ENCODE measurements at regions not wholly inside any gene's neighbourhood (a gene's known extent, or its start where the extent isn't known, plus 50 kb on each side); places are given as distances from the start of the nearest gene placed in this dataset.

GRCh38 chr2:76274676-76275075, 564.0 kb upstream of the GCFC2 start:
- TF ChIP-seq ZFYVE20 (CRISPR knock-in tag; IDR thresholded peaks at IDR 0.05; ENCODE audit: borderline replicate concordance, low read depth), result no peak
- no peak for TF ChIP-seq NR2F6 (IDR thresholded peaks at IDR 0.05)
- TF ChIP-seq NR2F6 (CRISPR knock-in tag; IDR thresholded peaks at IDR 0.05), result no peak
- TF ChIP-seq NFRKB (IDR thresholded peaks at IDR 0.05), result no peak
- no peak for TF ChIP-seq FOXK1 (CRISPR knock-in tag; IDR thresholded peaks at IDR 0.05; ENCODE audit: borderline replicate concordance, low read depth)
- TF ChIP-seq PAWR (CRISPR knock-in tag; IDR thresholded peaks at IDR 0.05; ENCODE audit: borderline replicate concordance), result no peak
- TF ChIP-seq POLR2A (IDR thresholded peaks at IDR 0.05; ENCODE audit: insufficient read depth in 1 of 2, low read depth in 2 of 2, low read length in 2 of 2), result no peak
- TF ChIP-seq SP1 (IDR thresholded peaks at IDR 0.05), result no peak
- no peak for TF ChIP-seq SP1 (CRISPR knock-in tag; IDR thresholded peaks at IDR 0.05)
- no peak for TF ChIP-seq FOXO1 (CRISPR knock-in tag; IDR thresholded peaks at IDR 0.05)
